SH-SY5Y (cell line): ENCODE measurements at regions not wholly inside any gene's neighbourhood (a gene's known extent, or its start where the extent isn't known, plus 50 kb on each side); places are given as distances from the start of the nearest gene placed in this dataset.

ENCODE experiments used
- GATA2 ChIP-seq: IDR thresholded peaks from 2 replicates; pipeline ENCODE4 v1.6.1; 2011; ENCODE audit warnings: mild to moderate bottlenecking, low read depth, low read length
- GATA3 ChIP-seq: IDR thresholded peaks from 2 replicates; pipeline ENCODE4 v1.6.1; 2011; ENCODE audit warnings: low read depth, mild to moderate bottlenecking, low read length, moderate library complexity

DNA sequence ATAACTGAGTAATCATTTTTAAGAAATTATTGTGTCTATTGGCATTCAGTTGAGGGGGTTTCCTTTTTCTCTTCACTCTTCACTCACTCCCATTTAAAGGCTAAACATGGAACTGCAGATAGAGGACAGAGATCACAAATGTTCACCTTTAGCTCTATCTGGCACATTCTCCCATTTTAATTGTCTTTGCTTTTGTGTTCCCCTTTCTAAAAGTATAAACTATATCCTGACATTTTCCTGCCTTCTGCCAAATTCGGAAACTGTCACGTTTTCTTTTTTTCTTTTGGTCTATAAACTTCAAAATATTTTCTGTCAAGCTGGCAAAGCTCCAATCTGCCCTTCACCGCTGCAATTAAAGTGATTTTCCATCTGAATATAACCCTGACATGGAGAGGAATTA is 219.8 kb upstream of the CDKN3 start:
- TF ChIP-seq GATA2 (no peak), GATA3 (no peak)
